GM06990 (cell line): ENCODE measurements at regions not wholly inside any gene's neighbourhood (a gene's known extent, or its start where the extent isn't known, plus 50 kb on each side); places are given as distances from the start of the nearest gene placed in this dataset.

Experiments
- DNase-seq: peaks from one replicate; pipeline ENCODE4 v3.0.0-alpha.2; 2011; ENCODE audit not compliant: insufficient read length; ENCODE audit errors: extremely low read depth
- H3K27me3 ChIP-seq: replicated peaks from 2 replicates; pipeline ENCODE4 v1.6.0; 2011; ENCODE audit warnings: low read length; ENCODE audit not compliant: control insufficient read depth, insufficient read depth
- H3K36me3 ChIP-seq: 2 replicates; pipeline ENCODE4 v1.5.1; 2011; ENCODE audit warnings: low read length; ENCODE audit not compliant: control insufficient read depth, insufficient read depth
- H3K4me3 ChIP-seq: replicated peaks from 2 replicates; pipeline ENCODE4 v1.5.1; 2011; ENCODE audit warnings: low read depth, mild to moderate bottlenecking, control low read depth, low read length
- TF ChIP-seq, protein P1 (sequence below): IDR thresholded peaks from 2 replicates; pipeline ENCODE4 v1.5.1; 2011; ENCODE audit warnings: low read length, control low read depth, mild to moderate bottlenecking, inconsistent platforms; ENCODE audit not compliant: insufficient read depth, poor library complexity, severe bottlenecking

GRCh38 chr11:26904132-26904531 is 89.8 kb upstream of the FIBIN start:
- Histone ChIP-seq H3K4me3 (no peak overlapping the region), H3K36me3 (no peaks in the 10 kb centered on the region), H3K27me3 (no peaks in the 10 kb centered on the region)
- TF ChIP-seq, protein P1, sequence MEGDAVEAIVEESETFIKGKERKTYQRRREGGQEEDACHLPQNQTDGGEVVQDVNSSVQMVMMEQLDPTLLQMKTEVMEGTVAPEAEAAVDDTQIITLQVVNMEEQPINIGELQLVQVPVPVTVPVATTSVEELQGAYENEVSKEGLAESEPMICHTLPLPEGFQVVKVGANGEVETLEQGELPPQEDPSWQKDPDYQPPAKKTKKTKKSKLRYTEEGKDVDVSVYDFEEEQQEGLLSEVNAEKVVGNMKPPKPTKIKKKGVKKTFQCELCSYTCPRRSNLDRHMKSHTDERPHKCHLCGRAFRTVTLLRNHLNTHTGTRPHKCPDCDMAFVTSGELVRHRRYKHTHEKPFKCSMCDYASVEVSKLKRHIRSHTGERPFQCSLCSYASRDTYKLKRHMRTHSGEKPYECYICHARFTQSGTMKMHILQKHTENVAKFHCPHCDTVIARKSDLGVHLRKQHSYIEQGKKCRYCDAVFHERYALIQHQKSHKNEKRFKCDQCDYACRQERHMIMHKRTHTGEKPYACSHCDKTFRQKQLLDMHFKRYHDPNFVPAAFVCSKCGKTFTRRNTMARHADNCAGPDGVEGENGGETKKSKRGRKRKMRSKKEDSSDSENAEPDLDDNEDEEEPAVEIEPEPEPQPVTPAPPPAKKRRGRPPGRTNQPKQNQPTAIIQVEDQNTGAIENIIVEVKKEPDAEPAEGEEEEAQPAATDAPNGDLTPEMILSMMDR, result no peak
- DNase-seq, result no peak

DNA sequence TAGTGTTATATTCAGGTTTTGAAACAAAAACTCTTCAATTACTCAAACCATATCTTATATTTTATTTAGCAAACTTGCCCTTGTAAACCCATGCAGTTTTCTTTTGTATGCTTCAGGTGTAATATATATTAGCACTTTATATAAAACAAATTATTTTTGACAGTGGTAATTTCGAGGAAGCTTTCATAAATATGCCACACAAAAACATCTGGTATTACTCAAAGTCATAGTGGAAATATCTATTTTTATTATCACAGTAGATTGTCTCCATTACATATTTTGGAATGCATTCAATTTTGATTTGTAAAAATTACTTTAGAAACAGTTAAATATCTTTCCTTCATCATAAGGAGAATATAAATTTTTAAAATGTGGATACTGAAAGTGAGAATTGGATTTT is 89.1 kb upstream of the FIBIN start:
- DNase-seq, result no peak
- no peak overlapping the region for H3K4me3 ChIP-seq
- no peaks in the 10 kb centered on the region for H3K27me3 ChIP-seq
- H3K36me3 ChIP-seq, result no peaks in the 10 kb centered on the region
- TF ChIP-seq, protein P1, result no peak

- Histone ChIP-seq H3K27me3 (no peaks in the 10 kb centered on the region), H3K36me3 (no peaks in the 10 kb centered on the region), H3K4me3 (no peak overlapping the region)
- TF ChIP-seq, protein P1, result no peak
- no peak for DNase-seq
These were observed 88.5 kb upstream of the FIBIN start for GRCh38 chr11:26905368-26905767.

DNA sequence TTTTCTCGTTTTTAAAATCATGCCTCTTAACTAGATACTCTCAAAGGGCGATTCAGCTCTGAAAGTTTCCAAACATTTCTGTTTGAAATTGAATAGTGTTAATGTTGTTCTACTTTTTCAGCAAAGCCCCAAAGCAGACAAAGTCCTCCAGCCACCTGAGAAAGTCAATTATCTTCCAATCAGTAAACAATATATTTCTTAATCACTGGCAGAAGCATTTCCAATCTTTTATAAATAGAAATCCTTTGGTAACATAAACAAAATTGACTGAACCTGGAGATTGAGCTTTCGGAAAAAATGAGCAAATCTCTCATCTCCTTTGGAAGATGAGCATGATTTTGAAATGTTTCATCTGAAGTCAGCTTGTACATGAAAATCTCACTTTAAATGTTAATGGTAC is 84.4 kb upstream of the FIBIN start:
- DNase-seq, result no peak
- Histone ChIP-seq H3K4me3 (no peak overlapping the region), H3K27me3 (no peaks in the 10 kb centered on the region), H3K36me3 (no peaks in the 10 kb centered on the region)
- TF ChIP-seq, protein P1, result no peak

GRCh38 chr11:26909991-26910591 is 83.8 kb upstream of the FIBIN start:
- Histone ChIP-seq H3K4me3 (no peak overlapping the region), H3K36me3 (no peaks in the 10 kb centered on the region), H3K27me3 (no peaks in the 10 kb centered on the region)
- TF ChIP-seq, protein P1, result no peak
- no peak for DNase-seq

DNA sequence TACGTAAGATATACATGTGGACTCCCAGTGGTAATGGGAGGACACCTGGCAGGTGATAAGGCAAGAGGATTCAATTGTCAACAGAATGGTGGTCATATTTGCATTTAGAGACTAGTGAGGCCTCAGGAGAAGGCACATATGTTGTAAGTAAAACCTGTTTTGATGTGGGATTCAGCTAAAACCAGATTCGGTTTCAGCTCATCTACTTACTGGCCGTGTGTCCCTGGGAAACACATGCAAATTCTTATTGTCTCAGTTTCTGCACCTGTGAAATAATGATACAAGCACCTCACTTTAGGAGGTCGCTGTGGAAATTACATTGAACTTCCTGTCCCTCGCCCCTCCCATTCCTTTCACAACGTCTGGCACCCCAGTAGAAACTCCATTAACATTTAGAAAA is 78.9 kb upstream of the FIBIN start:
- Histone ChIP-seq H3K27me3 (no peaks in the 10 kb centered on the region), H3K4me3 (no peak overlapping the region), H3K36me3 (no peaks in the 10 kb centered on the region)
- peak; percentile 1 for DNase-seq
- TF ChIP-seq, protein P1, result no peak
